HG03095 (cell line): ENCODE measurements at regions not wholly inside any gene's neighbourhood (a gene's known extent, or its start where the extent isn't known, plus 50 kb on each side); places are given as distances from the start of the nearest gene placed in this dataset.
"Not testable (repeated sequence)": the region's sequence is repeated elsewhere in the genome, so short reads cannot be mapped to it uniquely, and the experiment has no call there.

Experiments used
- ATAC-seq: cut with Tn5 transposase; IDR thresholded peaks from one replicate; pipeline ENCODE4 v1.9.1; 2021; ENCODE audit warnings: moderate library complexity; ENCODE audit not compliant: unreplicated experiment

GRCh38 chr22:25482091-25482760, 82.2 kb upstream of the GRK3 start:
- ATAC-seq = no peak

GRCh38 chr22:25482868-25483639, 81.4 kb upstream of the GRK3 start:
- no peak for ATAC-seq

GRCh38 chr22:25483931-25484330, 80.5 kb upstream of the GRK3 start:
- no peak for ATAC-seq

- no peak for ATAC-seq
Measured at GRCh38 chr22:25484521-25485315, 79.8 kb upstream of the GRK3 start.

- no peak for ATAC-seq
Measured at GRCh38 chr22:25485626-25486545, 78.6 kb upstream of the GRK3 start.

- no peak for ATAC-seq
Measured at GRCh38 chr22:25487508-25487907, 77.0 kb upstream of the GRK3 start.

- ATAC-seq = no peak
Measured at GRCh38 chr22:25488244-25489020, 76.0 kb upstream of the GRK3 start.

- ATAC-seq = no peak
Measured at GRCh38 chr22:25489947-25490346, 74.5 kb upstream of the GRK3 start.

GRCh38 chr22:25490896-25491295, 73.6 kb upstream of the GRK3 start:
- no peak for ATAC-seq

GRCh38 chr22:25492162-25492561, 72.3 kb upstream of the GRK3 start:
- ATAC-seq = no peak

- no peak for ATAC-seq
Measured at GRCh38 chr22:25492841-25493734, 71.4 kb upstream of the GRK3 start.

- no peak for ATAC-seq
Measured at GRCh38 chr22:25493794-25494193, 70.7 kb upstream of the GRK3 start.

GRCh38 chr22:25494774-25495173, 69.7 kb upstream of the GRK3 start:
- no peak for ATAC-seq

- no peak for ATAC-seq
Measured at GRCh38 chr22:25495285-25495684, 69.2 kb upstream of the GRK3 start.

GRCh38 chr22:25496396-25497064, 67.9 kb upstream of the GRK3 start:
- ATAC-seq = no peak

- no peak for ATAC-seq
Measured at GRCh38 chr22:25497181-25497641, 67.3 kb upstream of the GRK3 start.

- no peak for ATAC-seq
Measured at GRCh38 chr22:25497716-25498115, 66.8 kb upstream of the GRK3 start.

- ATAC-seq = not testable (repeated sequence)
Measured at GRCh38 chr22:25500671-25501070, 63.8 kb upstream of the GRK3 start.
